HL-60 (cell line): ENCODE measurements at regions not wholly inside any gene's neighbourhood (a gene's known extent, or its start where the extent isn't known, plus 50 kb on each side); places are given as distances from the start of the nearest gene placed in this dataset.

Experiments
- DNase-seq, 2 experiments: peaks; one replicate each; pipeline ENCODE4 v3.0.0-alpha.2; 2010 to 2020; ENCODE audit warnings: low read depth in 1 of 2, low spot score in 1 of 2
- H3K27ac ChIP-seq: fragments of 250-450 bp; sonication (Bioruptor Pico); replicated peaks from 2 replicates; pipeline ENCODE4 v1.5.1; 2020; ENCODE audit warnings: mild to moderate bottlenecking, moderate library complexity
- H3K27me3 ChIP-seq: fragments of 250-450 bp; sonication (Bioruptor Pico); 2 replicates; pipeline ENCODE4 v1.5.1; 2021; ENCODE audit warnings: mild to moderate bottlenecking, moderate library complexity; ENCODE audit not compliant: insufficient read depth, poor library complexity, severe bottlenecking
- H3K4me3 ChIP-seq: replicated peaks from 2 replicates; pipeline ENCODE4 v1.5.1; 2011; ENCODE audit warnings: mild to moderate bottlenecking, control low read depth, low read length; ENCODE audit not compliant: insufficient read depth
- CTCF ChIP-seq: IDR thresholded peaks from one replicate; pipeline ENCODE4 v1.5.1; 2011; ENCODE audit warnings: low read length, control low read depth, inconsistent platforms; ENCODE audit not compliant: insufficient read depth
- GABPA ChIP-seq: IDR thresholded peaks from 2 replicates; pipeline ENCODE4 v1.6.1; 2012; ENCODE audit warnings: low read depth
- POLR2AphosphoS5 ChIP-seq: IDR thresholded peaks from 2 replicates; pipeline ENCODE4 v1.6.1; 2012; ENCODE audit warnings: low read depth
- REST ChIP-seq: IDR thresholded peaks from 2 replicates; pipeline ENCODE4 v1.6.1; 2012; ENCODE audit warnings: low read depth; ENCODE audit not compliant: insufficient replicate concordance
- SPI1 ChIP-seq: IDR thresholded peaks from 2 replicates; pipeline ENCODE4 v1.6.1; 2012; ENCODE audit warnings: low read depth, mild to moderate bottlenecking, borderline replicate concordance

GRCh38 chr2:220220009-220220408 lies 592.6 kb downstream of the SLC4A3 start:
- no peak for DNase-seq

GRCh38 chr2:220221992-220222391 lies 594.6 kb downstream of the SLC4A3 start:
- no peak for DNase-seq
- H3K27ac ChIP-seq = no peak overlapping the region
- no peak for TF ChIP-seq POLR2AphosphoS5
- TF ChIP-seq CTCF = no peak
- TF ChIP-seq SPI1 = no peak
- no peak overlapping the region for H3K4me3 ChIP-seq
- no peaks in the 10 kb centered on the region for H3K27me3 ChIP-seq

More at GRCh38 chr2:220220009-220220408, 592.6 kb downstream of the SLC4A3 start:
- Histone ChIP-seq H3K27me3 (no peaks in the 10 kb centered on the region), H3K27ac (no peak overlapping the region), H3K4me3 (no peak overlapping the region)
- no peak for TF ChIP-seq REST
- TF ChIP-seq SPI1 = no peak
- no peak for TF ChIP-seq POLR2AphosphoS5
- TF ChIP-seq GABPA = no peak
- no peak for TF ChIP-seq CTCF

- Histone ChIP-seq H3K27me3 (no peaks in the 10 kb centered on the region), H3K4me3 (no peak overlapping the region), H3K27ac (no peak overlapping the region)
- DNase-seq = no peak
- TF ChIP-seq GABPA (no peak), SPI1 (no peak), CTCF (no peak), POLR2AphosphoS5 (no peak), REST (no peak)
These were observed 597.5 kb downstream of the SLC4A3 start for GRCh38 chr2:220224691-220225543.
